Peyer's patch (tissue), 4 donors: ENCODE measurements at regions not wholly inside any gene's neighbourhood (a gene's known extent, or its start where the extent isn't known, plus 50 kb on each side); places are given as distances from the start of the nearest gene placed in this dataset.
"Not testable (repeated sequence)": the region's sequence is repeated elsewhere in the genome, so short reads cannot be mapped to it uniquely, and the experiment has no call there.

ENCODE experiments used
- POLR2A ChIP-seq, 2 donors: fragments of 450-650 bp; IDR thresholded peaks; one replicate each; pipeline ENCODE4 v1.5.1; 2017; ENCODE audit warnings: antibody characterized with exemption in 2 of 2, mild to moderate bottlenecking in 2 of 2, moderate library complexity in 2 of 2
- TF ChIP-seq, protein P1 (sequence below), 6 experiments: fragments of 450-650 bp in 4 of 6; fragments of 200-600 bp in 2 of 6; sonication (generic) in 1 of 6; IDR thresholded peaks; one replicate each; pipeline ENCODE4 v1.5.1; 2017 to 2019; ENCODE audit warnings: antibody characterized with exemption in 6 of 6, mild to moderate bottlenecking in 3 of 6, moderate library complexity in 1 of 6

DNA sequence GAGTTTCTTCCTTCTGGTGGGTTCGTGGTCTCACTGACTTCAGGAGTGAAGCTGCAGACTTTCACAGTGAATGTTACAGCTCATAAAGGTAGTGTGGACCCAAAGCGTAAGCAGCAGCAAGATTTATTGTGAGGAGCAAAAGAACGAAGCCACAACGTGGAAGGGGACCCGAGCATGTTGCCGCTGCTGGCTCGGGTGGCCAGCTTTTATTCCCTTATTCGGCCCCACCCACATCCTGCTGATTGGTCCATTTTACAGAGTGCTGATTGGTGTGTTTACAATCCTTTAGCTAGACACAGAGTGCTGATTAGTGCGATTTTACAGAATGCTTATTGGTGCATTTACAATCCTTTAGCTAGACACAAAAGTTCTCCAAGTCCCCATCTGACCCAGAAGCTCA is 80.6 kb upstream of the SEL1L start:
- TF ChIP-seq, protein P1, sequence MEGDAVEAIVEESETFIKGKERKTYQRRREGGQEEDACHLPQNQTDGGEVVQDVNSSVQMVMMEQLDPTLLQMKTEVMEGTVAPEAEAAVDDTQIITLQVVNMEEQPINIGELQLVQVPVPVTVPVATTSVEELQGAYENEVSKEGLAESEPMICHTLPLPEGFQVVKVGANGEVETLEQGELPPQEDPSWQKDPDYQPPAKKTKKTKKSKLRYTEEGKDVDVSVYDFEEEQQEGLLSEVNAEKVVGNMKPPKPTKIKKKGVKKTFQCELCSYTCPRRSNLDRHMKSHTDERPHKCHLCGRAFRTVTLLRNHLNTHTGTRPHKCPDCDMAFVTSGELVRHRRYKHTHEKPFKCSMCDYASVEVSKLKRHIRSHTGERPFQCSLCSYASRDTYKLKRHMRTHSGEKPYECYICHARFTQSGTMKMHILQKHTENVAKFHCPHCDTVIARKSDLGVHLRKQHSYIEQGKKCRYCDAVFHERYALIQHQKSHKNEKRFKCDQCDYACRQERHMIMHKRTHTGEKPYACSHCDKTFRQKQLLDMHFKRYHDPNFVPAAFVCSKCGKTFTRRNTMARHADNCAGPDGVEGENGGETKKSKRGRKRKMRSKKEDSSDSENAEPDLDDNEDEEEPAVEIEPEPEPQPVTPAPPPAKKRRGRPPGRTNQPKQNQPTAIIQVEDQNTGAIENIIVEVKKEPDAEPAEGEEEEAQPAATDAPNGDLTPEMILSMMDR (IDR thresholded peaks at IDR 0.05): not testable (repeated sequence)
- TF ChIP-seq POLR2A (IDR thresholded peaks at IDR 0.05): not testable (repeated sequence)
